Kidney epithelial cell (primary cell): ENCODE measurements at regions not wholly inside any gene's neighbourhood (a gene's known extent, or its start where the extent isn't known, plus 50 kb on each side); places are given as distances from the start of the nearest gene placed in this dataset.

Experiments
- DNase-seq: peaks from one replicate; pipeline ENCODE4 v3.0.0-alpha.2; 2010; ENCODE audit warnings: low read depth
- H3K27me3 ChIP-seq: 2 replicates; pipeline ENCODE4 v1.6.0; 2011; ENCODE audit warnings: low read length; ENCODE audit not compliant: control insufficient read depth, insufficient read depth
- H3K36me3 ChIP-seq: 2 replicates; pipeline ENCODE4 v1.5.1; 2011; ENCODE audit warnings: low read length; ENCODE audit not compliant: control insufficient read depth, insufficient read depth
- H3K4me3 ChIP-seq: 2 replicates; pipeline ENCODE4 v1.5.1; 2011; ENCODE audit warnings: low read depth, mild to moderate bottlenecking, control low read depth, low read length
- TF ChIP-seq, protein P1 (sequence below): IDR thresholded peaks from 2 replicates; pipeline ENCODE4 v1.5.1; 2011; ENCODE audit warnings: mild to moderate bottlenecking, moderate library complexity, low read length, control low read depth, inconsistent platforms; ENCODE audit not compliant: insufficient read depth, poor library complexity, severe bottlenecking

GRCh38 chr5:133769842-133770241 is 157.5 kb upstream of the FSTL4 start:
- TF ChIP-seq, protein P1, sequence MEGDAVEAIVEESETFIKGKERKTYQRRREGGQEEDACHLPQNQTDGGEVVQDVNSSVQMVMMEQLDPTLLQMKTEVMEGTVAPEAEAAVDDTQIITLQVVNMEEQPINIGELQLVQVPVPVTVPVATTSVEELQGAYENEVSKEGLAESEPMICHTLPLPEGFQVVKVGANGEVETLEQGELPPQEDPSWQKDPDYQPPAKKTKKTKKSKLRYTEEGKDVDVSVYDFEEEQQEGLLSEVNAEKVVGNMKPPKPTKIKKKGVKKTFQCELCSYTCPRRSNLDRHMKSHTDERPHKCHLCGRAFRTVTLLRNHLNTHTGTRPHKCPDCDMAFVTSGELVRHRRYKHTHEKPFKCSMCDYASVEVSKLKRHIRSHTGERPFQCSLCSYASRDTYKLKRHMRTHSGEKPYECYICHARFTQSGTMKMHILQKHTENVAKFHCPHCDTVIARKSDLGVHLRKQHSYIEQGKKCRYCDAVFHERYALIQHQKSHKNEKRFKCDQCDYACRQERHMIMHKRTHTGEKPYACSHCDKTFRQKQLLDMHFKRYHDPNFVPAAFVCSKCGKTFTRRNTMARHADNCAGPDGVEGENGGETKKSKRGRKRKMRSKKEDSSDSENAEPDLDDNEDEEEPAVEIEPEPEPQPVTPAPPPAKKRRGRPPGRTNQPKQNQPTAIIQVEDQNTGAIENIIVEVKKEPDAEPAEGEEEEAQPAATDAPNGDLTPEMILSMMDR = no peak
- DNase-seq = no peak
- Histone ChIP-seq H3K27me3 (no peaks in the 10 kb centered on the region), H3K4me3 (no peak overlapping the region), H3K36me3 (no peaks in the 10 kb centered on the region)

DNA sequence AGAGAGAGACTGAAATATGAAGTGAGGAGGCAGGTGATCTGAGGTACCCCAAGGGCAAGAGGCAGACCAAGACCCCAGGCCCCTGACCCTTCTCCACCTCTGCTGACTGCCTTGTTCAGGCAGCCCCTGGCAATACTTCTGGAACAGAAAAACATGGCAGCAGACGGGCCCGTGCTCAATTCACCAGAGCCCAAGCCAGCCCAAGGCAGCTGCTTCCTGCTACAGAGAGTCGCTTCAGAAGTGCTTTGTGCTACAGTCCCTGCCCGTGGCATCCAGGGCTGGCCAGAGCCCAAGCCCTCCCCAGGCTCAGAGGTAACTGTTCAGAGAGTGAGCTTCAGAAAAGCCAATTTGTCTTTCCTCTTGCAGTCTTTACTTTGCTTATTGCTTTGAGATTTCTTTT is 151.4 kb upstream of the FSTL4 start:
- DNase-seq = no peak
- no peaks in the 10 kb centered on the region for H3K36me3 ChIP-seq
- no peak overlapping the region for H3K4me3 ChIP-seq
- H3K27me3 ChIP-seq = no peaks in the 10 kb centered on the region
- TF ChIP-seq, protein P1 = no peak

DNA sequence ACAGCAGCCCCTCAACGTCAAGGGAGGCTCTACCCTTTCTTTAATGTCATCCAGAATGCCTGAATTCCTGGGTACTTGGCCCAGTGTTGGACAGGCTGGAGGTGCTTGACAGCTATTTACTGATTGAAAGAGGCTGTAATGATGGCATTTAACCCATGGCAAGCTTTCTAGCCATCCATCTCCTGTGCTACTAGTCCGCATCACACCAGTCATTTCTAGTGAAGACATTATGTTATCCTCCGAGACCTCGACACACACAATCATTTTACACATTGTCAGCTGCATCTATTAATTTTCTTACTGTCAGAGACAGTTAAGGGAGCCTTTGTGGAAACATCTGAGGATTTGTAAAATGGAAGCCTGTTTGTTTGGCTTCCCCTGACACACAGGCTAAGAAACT is 149.3 kb upstream of the FSTL4 start:
- no peak for DNase-seq
- Histone ChIP-seq H3K36me3 (no peaks in the 10 kb centered on the region), H3K4me3 (no peak overlapping the region), H3K27me3 (peaks cover 4% of the 10 kb centered on the region)
- TF ChIP-seq, protein P1 = no peak

- no peak overlapping the region for H3K4me3 ChIP-seq
- H3K27me3 ChIP-seq = peaks cover 7% of the 10 kb centered on the region
- no peak for DNase-seq
- H3K36me3 ChIP-seq = no peaks in the 10 kb centered on the region
- TF ChIP-seq, protein P1 = no peak
Measured at GRCh38 chr5:133760532-133760931, 148.2 kb upstream of the FSTL4 start.

DNA sequence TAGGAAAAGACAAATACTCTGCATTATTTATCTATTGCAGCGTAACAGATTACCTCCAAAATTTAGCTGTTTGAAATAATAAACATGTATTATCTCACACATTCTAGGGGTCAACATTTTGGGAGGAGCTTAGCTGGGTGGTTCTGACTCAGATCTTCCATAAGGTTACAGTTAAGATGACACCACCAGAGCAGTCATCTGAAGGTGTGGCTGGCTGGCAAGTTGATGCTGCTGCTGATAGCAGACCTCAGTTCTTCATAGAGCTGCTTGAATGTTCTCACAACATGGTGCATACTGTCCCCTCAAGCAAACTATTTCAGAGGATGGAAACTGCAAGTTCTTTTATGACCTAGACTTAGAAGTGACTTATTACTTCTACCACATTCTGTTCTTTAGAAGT is 146.3 kb upstream of the FSTL4 start:
- H3K27me3 ChIP-seq = peaks cover 9% of the 10 kb centered on the region
- DNase-seq = no peak

GRCh38 chr5:133757396-133757945 is 145.1 kb upstream of the FSTL4 start:
- Histone ChIP-seq H3K27me3 (peaks cover 9% of the 10 kb centered on the region), H3K4me3 (no peak overlapping the region), H3K36me3 (no peaks in the 10 kb centered on the region)
- no peak for DNase-seq
- TF ChIP-seq, protein P1 = no peak

More for the DNA sequence above, 146.3 kb upstream of the FSTL4 start:
- Histone ChIP-seq H3K4me3 (no peak overlapping the region), H3K36me3 (no peaks in the 10 kb centered on the region)
- TF ChIP-seq, protein P1 = no peak
